CD14-positive monocyte (primary cell): ENCODE measurements at regions not wholly inside any gene's neighbourhood (a gene's known extent, or its start where the extent isn't known, plus 50 kb on each side); places are given as distances from the start of the nearest gene placed in this dataset.

Source experiments
- DNase-seq, 3 donors: peaks; one replicate each; pipeline ENCODE4 v3.0.0-alpha.2; 2011 to 2022
- H2AFZ ChIP-seq: 2 replicates; pipeline ENCODE4 v1.6.0; 2012; ENCODE audit warnings: mild to moderate bottlenecking, low read depth, low read length, inconsistent platforms; ENCODE audit not compliant: insufficient read depth, poor library complexity, severe bottlenecking
- H3K27ac ChIP-seq, 2 donors: 1 replicate in 1 of 2; 2 replicates in 1 of 2; pipeline ENCODE4 v1.5.1; 2012 to 2013; ENCODE audit warnings: low read length in 2 of 2, control low read depth in 1 of 2, inconsistent platforms in 1 of 2, low read depth in 1 of 2, mild to moderate bottlenecking in 1 of 2
- H3K27me3 ChIP-seq, 2 donors: one replicate each; pipeline versions ENCODE4 v1.6.0 to v1.6.1; 2011 to 2013; ENCODE audit warnings: low read length in 2 of 2; ENCODE audit not compliant: control insufficient read depth in 2 of 2, insufficient read depth in 2 of 2
- H3K36me3 ChIP-seq, 2 donors: replicated peaks in 1 of 2; 1 replicate in 1 of 2; 2 replicates in 1 of 2; pipeline versions ENCODE4 v1.5.1 to v1.6.1; 2012 to 2013; ENCODE audit warnings: low read length in 2 of 2, control low read depth in 1 of 2, inconsistent platforms in 1 of 2, mild to moderate bottlenecking in 1 of 2; ENCODE audit not compliant: insufficient read depth in 2 of 2, control insufficient read depth in 1 of 2
- H3K4me1 ChIP-seq, 2 donors: 1 replicate in 1 of 2; 2 replicates in 1 of 2; pipeline versions ENCODE4 v1.5.1 to v1.6.1; 2012 to 2013; ENCODE audit warnings: low read length in 2 of 2, control low read depth in 1 of 2, inconsistent platforms in 1 of 2, mild to moderate bottlenecking in 1 of 2, moderate library complexity in 1 of 2; ENCODE audit not compliant: insufficient read depth in 2 of 2, control insufficient read depth in 1 of 2
- H3K4me2 ChIP-seq: replicated peaks from 2 replicates; pipeline ENCODE3; 2012; ENCODE audit warnings: low read length, moderate library complexity, mild to moderate bottlenecking; ENCODE audit not compliant: poor library complexity, severe bottlenecking; ENCODE audit errors: extremely low read depth
- H3K4me3 ChIP-seq, 3 experiments: fragments of 200-600 bp in 1 of 3; sonication (generic) in 1 of 3; replicated peaks in 1 of 3; 1 replicate in 2 of 3; 2 replicates in 1 of 3; pipeline ENCODE4 v1.5.1; 2011 to 2013; ENCODE audit warnings: low read length in 3 of 3, mild to moderate bottlenecking in 3 of 3, control low read depth in 2 of 3, low read depth in 2 of 3, inconsistent platforms in 1 of 3, moderate library complexity in 1 of 3
- H3K79me2 ChIP-seq: 2 replicates; pipeline ENCODE4 v1.6.0; 2012; ENCODE audit warnings: mild to moderate bottlenecking, control low read depth, inconsistent platforms, low read length, moderate library complexity; ENCODE audit not compliant: insufficient read depth
- H3K9ac ChIP-seq: 2 replicates; pipeline ENCODE4 v1.6.0; 2017; ENCODE audit warnings: low read length, mild to moderate bottlenecking; ENCODE audit not compliant: insufficient read depth, poor library complexity, severe bottlenecking
- H3K9me3 ChIP-seq, 2 donors: replicated peaks in 1 of 2; 1 replicate in 1 of 2; 2 replicates in 1 of 2; pipeline versions ENCODE4 v1.5.1 to v1.6.1; 2012 to 2013; ENCODE audit warnings: low read length in 2 of 2, control low read depth in 1 of 2; ENCODE audit not compliant: control insufficient read depth in 1 of 2, insufficient read depth in 1 of 2
- H4K20me1 ChIP-seq: 2 replicates; pipeline ENCODE4 v1.6.0; 2012; ENCODE audit warnings: mild to moderate bottlenecking, low read length, control low read depth, moderate library complexity; ENCODE audit not compliant: insufficient read depth
- H3K27ac Mint-ChIP-seq, 7 donors: one replicate each; pipeline ENCODE4 v1.8.0; 2020; ENCODE audit warnings: mild to moderate bottlenecking in 7 of 7, mixed read lengths in 7 of 7, moderate library complexity in 6 of 7, inconsistent platforms in 2 of 7
- H3K27me3 Mint-ChIP-seq, 3 donors: one replicate each; pipeline ENCODE4 v1.8.0; 2021 to 2022; ENCODE audit warnings: low read depth in 3 of 3, mild to moderate bottlenecking in 3 of 3, mixed read lengths in 3 of 3, moderate library complexity in 3 of 3, inconsistent platforms in 1 of 3
- H3K36me3 Mint-ChIP-seq, 2 donors: one replicate each; pipeline ENCODE4 v1.8.0; 2020; ENCODE audit warnings: mixed read lengths in 2 of 2, inconsistent platforms in 1 of 2, mild to moderate bottlenecking in 1 of 2
- H3K4me1 Mint-ChIP-seq: one replicate; pipeline ENCODE4 v1.8.0; 2020; ENCODE audit warnings: mild to moderate bottlenecking, mixed read lengths
- H3K4me3 Mint-ChIP-seq, 2 donors: one replicate each; pipeline ENCODE4 v1.8.0; 2020; ENCODE audit warnings: mild to moderate bottlenecking in 2 of 2, mixed read lengths in 2 of 2, moderate library complexity in 1 of 2
- H3K9me3 Mint-ChIP-seq, 7 donors: one replicate each; pipeline ENCODE4 v1.8.0; 2020 to 2022; ENCODE audit warnings: mixed read lengths in 7 of 7, mild to moderate bottlenecking in 6 of 7, moderate library complexity in 6 of 7, inconsistent platforms in 2 of 7
- CTCF ChIP-seq: fragments of 200-600 bp; IDR thresholded peaks from one replicate; pipeline ENCODE4 v1.8.0; 2022; ENCODE audit warnings: antibody characterized with exemption, mild to moderate bottlenecking
- WGBS: methylation state at CpG from one replicate; pipeline ENCODE4 v1.1.5; 2013; ENCODE audit warnings: missing lambda C conversion rate; ENCODE audit not compliant: insufficient coverage; 5-methylcytosine and 5-hydroxymethylcytosine counted together
- intact Hi-C, 2 donors: fragments of 100-400 bp; cut with micrococcal nuclease; formaldehyde crosslinking; loops; one replicate each; pipeline versions ENCODE4 v1.15.0 to v1.15.1; 2023

GRCh38 chr12:91383099-91383498, 200.5 kb upstream of the DCN start:
- Histone ChIP-seq H3K9ac (no peak overlapping the region), H2AFZ (no peak overlapping the region), H3K4me2 (no peak overlapping the region), H4K20me1 (no peaks in the 10 kb centered on the region), H3K27me3 (no peaks in the 10 kb centered on the region), H3K4me1 (peaks cover 8 to 10% of the 10 kb centered on the region in 2 donors), H3K9me3 (no peaks in the 10 kb centered on the region), H3K79me2 (no peaks in the 10 kb centered on the region), H3K27ac (no peak overlapping the region), H3K4me3 (no peak overlapping the region), H3K36me3 (no peaks in the 10 kb centered on the region)
- Mint-ChIP-seq H3K9me3 (no peaks in the 10 kb centered on the region), H3K27ac (no peak overlapping the region), H3K4me3 (no peak overlapping the region), H3K4me1 (peaks cover 16% of the 10 kb centered on the region), H3K36me3 (no peaks in the 10 kb centered on the region), H3K27me3 (peaks cover 2 to 3% (median 2%) of the 10 kb centered on the region in 3 donors)
- no peak for TF ChIP-seq CTCF
- no CpG with 5 or more reads among the region's 3 CpGs for WGBS
- no peak for DNase-seq
- intact Hi-C loops, result loop anchor here in 1 of 2 donors (10.0 kb wide), 1 partner anchor 1272 kb away; no protein-coding TSS in a partner anchor

DNA sequence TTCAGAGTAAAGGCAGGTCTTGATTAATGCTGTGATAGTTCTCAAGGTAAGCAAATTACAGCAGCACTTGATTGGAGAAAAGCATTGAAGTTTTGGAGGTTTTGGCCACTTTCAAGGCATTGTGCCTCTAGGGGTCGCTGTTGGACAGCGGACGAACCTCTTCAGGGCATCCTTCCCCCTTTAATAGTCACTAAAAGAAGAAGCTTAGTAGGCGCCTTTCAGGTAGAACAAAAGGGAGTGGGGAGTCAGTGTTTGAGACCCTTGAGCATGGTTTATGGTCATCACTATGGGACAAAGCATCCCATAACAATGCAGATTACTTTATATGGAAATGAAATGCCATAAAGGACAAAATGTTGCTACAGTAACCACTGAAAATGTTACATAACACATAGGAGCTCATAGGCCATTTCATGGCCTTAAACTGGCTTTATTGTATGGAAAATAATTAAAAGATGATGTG, 199.5 kb upstream of the DCN start:
- peak overlapping the region; percentile 66 for H2AFZ ChIP-seq
- H3K27me3 ChIP-seq, result no peaks in the 10 kb centered on the region
- TF ChIP-seq CTCF, result peak; percentile 98
- no CpG with 5 or more reads among the region's 4 CpGs for WGBS
- intact Hi-C loops, result loop anchor here in 1 of 2 donors (10.0 kb wide), 1 partner anchor 1273 kb away; no protein-coding TSS in a partner anchor
- H3K36me3 ChIP-seq, result no peaks in the 10 kb centered on the region
- H3K36me3 Mint-ChIP-seq, result no peaks in the 10 kb centered on the region
- H3K9me3 ChIP-seq, result no peaks in the 10 kb centered on the region
- no peak overlapping the region for H3K27ac ChIP-seq
- no peak overlapping the region for H3K27ac Mint-ChIP-seq
- DNase-seq, result peak; percentile 60 to 69 (median 68)
- no peak overlapping the region for H3K9ac ChIP-seq
- no peaks in the 10 kb centered on the region for H3K9me3 Mint-ChIP-seq
- H3K4me3 Mint-ChIP-seq, result peak overlapping the region; percentile 62 to 81
- H3K4me1 ChIP-seq, result peaks cover 8 to 10% of the 10 kb centered on the region in 2 donors
- no peaks in the 10 kb centered on the region for H4K20me1 ChIP-seq
- H3K79me2 ChIP-seq, result no peaks in the 10 kb centered on the region
- H3K27me3 Mint-ChIP-seq, result peaks cover 0 to 2% (median 2%) of the 10 kb centered on the region in 3 donors
- H3K4me3 ChIP-seq, result peak overlapping the region in 1 of 3 experiments; percentile 57
- peak overlapping the region; percentile 63 for H3K4me2 ChIP-seq
- peaks cover 16% of the 10 kb centered on the region for H3K4me1 Mint-ChIP-seq
